Loucy (cell line): ENCODE measurements at regions not wholly inside any gene's neighbourhood (a gene's known extent, or its start where the extent isn't known, plus 50 kb on each side); places are given as distances from the start of the nearest gene placed in this dataset.

Experiments used
- CTCF ChIP-seq: fragments of 200-600 bp; sonication (generic); conservative IDR thresholded peaks from 2 replicates; pipeline ENCODE4 v1.5.1; 2014; ENCODE audit warnings: mild to moderate bottlenecking, antibody characterized with exemption, low read length
- EZH2phosphoT487 ChIP-seq: fragments of 200-600 bp; IDR thresholded peaks from 2 replicates; pipeline ENCODE4 v1.6.1; 2018; ENCODE audit warnings: antibody characterized with exemption, mild to moderate bottlenecking, moderate library complexity, borderline replicate concordance

- no peak for TF ChIP-seq CTCF
- TF ChIP-seq EZH2phosphoT487: no peak
Measured at GRCh38 chr1:57858740-57859139, 434.9 kb upstream of the DAB1 start.
